ENCODE measurements at regions not wholly inside any gene's neighbourhood (a gene's known extent, or its start where the extent isn't known, plus 50 kb on each side); places are given as distances from the start of the nearest gene placed in this dataset.
A peak's percentile ranks its signal among the peaks of the same experiment; 100 is the strongest.
"Not testable (repeated sequence)": the region's sequence is repeated elsewhere in the genome, so short reads cannot be mapped to it uniquely, and the experiment has no call there.

DNA sequence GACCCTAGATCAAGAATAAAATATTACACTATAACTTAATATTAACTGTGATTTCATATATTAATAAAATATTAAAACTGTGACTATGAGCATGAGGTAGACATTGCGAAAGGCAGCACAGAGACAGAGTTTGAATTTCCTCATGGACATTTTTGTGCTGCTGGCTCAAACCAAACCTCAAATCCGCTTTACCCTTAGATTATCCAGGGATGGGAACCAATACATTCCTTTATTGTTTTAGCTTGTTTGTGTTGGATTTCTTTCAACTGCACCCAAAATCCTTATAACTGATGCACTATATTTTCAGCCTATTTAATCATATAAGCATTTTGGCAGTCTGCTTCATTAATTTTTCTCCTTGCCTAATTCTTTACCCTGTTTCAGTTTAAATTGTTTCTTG, 436.7 kb downstream of the ATP23 start:
- no peak for DNase-seq

DNA sequence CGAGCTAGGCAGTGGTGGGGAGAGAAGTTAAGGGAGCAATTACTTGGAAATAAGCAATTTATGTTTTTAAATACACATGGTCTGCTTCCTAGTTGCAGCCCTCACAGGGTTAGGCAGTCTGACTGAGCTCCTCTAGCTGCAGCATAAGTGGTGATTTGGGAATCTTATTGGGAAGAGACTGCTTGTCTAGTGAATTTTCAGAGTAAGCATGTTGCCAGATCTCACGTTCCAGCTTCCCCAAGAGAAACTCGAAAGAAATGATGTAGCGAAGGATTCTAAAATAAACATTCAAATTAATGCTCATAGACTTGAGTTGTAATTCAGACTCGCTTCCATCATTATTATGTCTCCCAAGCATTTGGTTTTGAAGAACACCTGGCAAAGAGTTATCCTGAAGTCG, 440.2 kb downstream of the ATP23 start:
- no peak for DNase-seq

- DNase-seq = no peak
Measured at GRCh38 chr12:58384196-58384595, 442.8 kb downstream of the ATP23 start.

- DNase-seq = no peak
Measured at GRCh38 chr12:58386136-58386535, 444.8 kb downstream of the ATP23 start.

DNA sequence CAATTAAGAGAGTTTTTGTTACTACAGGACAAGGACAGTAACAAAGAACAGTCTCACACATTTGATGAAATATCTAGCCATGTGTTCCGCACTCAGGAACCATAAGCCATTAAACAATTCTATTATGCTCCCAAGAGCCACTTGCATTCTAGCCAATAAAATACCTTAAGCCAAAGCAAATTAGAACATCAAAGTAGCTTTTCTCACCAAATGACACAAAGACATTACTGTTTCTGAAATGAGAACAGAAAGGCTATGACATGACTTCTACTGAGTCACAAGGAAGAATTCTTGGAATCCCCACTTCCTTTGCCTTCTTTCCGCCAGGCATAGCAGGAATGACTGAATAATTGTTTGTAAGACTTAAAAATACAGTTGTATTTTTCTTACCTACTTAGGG, 445.8 kb downstream of the ATP23 start:
- no peak for DNase-seq

GRCh38 chr12:58388261-58388660, 446.9 kb downstream of the ATP23 start:
- no peak for DNase-seq

GRCh38 chr12:58393152-58393551, 451.8 kb downstream of the ATP23 start:
- no peak for DNase-seq

DNA sequence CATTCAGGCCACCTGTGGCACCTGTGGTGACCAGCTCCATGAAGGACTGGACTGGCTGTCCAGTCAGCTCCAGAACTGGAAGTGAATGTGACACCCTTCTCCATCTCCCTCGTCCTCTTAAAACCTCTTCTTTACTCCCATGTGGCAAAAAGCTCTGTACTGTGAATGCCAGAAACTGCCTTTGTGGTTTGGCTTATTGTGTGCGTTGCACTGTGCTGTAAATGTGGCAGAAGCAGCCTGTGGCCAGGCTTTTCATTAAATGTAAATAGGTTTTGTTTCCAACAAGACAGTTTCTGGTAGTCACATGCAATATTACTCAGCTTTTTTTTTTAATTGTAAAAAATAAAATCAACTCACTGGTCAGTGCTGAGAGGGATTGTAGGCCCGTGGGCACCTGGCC, 453.7 kb downstream of the ATP23 start:
- no peak for DNase-seq

- DNase-seq = no peak
Measured at GRCh38 chr12:58395470-58395869, 454.1 kb downstream of the ATP23 start.

GRCh38 chr12:58396239-58396638, 454.9 kb downstream of the ATP23 start:
- DNase-seq = no peak

DNA sequence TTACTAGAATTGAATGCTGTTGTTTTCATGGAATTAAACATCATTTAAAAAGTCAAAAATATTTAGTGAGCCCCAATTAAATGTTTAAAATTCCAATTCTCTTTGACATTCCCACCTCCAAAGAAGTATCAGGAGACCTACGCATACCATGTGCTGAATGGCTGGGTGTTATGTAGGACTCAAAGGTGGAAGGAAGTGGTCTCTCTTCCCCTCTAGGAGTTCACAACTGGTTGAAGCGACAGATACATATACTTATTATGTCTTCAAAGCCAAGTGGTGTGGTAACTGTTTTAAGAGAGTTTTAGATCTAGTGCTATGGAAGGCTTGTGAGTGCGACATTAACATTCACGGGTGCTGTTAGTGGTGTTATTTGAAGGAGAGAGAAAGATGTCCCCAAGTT, 464.0 kb downstream of the ATP23 start:
- no peak for DNase-seq

- no peak for DNase-seq
Measured at GRCh38 chr12:58408516-58408915, 467.1 kb downstream of the ATP23 start.

DNA sequence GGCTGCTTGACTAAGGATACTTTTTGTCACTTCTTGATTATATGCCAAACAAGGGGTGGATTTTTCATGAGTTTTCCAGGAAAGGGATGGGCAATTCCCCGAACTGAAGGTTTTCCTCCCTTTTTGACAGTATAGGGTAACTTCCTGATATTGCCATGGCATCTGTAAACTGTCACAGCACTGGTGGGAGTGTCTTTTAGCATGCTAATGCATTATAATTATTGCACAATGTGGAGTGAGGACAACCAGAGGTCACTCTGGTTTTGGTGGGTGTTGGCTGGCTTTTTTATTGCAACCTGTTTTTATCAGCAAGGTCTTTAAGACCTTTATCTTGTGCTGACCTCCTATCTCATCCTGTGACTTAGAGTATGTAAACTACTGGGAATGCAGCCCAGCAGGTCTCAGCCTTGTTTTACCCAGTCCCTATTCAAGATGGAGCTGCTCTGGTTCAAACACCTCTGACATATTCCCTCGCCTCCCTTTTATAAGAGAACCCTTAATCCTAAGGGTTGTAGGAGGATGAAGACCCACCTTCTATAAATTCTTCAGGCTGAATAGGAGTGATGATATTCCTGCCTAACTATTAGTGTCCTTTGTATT, 471.2 kb downstream of the ATP23 start:
- DNase-seq = no peak

- DNase-seq = no peak
Measured at GRCh38 chr12:58413794-58414193, 472.4 kb downstream of the ATP23 start.

DNA sequence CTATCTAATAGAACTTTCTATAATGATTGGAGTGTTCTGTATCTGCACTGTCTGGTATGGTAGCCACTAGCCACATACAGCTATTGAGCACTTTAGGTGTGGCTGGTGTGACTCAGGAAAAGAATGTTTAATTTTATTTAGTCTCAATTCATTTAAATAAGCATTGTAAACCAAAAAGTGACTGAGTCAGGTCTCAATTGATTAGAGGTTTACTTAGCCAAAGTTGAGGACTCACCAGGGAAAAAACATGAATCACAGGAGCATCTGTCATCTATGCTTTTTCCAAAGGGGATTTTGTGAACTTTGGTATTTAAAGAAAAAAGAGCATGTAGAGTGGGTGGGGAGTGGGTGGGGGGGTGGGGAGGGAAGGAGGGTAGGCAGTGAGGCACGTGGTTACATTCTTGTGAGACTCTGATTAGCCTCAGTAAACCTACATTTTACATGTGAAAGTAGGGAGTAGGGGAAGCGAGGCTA, 473.1 kb downstream of the ATP23 start:
- DNase-seq = no peak

- no peak for DNase-seq
Measured at GRCh38 chr12:58415716-58416115, 474.3 kb downstream of the ATP23 start.

DNA sequence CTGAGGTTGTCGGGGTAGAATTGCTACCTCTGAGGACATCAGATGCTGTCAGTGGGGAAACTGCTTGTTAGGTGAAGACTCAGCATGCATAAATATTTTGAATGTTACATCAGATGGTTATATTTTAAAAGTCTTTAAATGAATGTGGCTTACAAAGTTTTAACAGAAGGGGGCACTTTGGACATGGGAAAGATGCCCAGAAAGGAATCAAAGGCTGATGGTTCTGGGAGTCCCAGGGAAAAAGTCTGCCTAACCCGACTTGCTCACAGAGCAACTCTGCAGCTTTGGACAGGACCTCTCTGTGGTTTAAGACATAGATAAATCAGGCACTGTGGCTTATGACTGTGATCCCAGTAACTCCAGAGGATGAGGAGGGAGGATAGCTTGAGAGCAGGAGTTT, 474.9 kb downstream of the ATP23 start:
- DNase-seq = no peak

DNA sequence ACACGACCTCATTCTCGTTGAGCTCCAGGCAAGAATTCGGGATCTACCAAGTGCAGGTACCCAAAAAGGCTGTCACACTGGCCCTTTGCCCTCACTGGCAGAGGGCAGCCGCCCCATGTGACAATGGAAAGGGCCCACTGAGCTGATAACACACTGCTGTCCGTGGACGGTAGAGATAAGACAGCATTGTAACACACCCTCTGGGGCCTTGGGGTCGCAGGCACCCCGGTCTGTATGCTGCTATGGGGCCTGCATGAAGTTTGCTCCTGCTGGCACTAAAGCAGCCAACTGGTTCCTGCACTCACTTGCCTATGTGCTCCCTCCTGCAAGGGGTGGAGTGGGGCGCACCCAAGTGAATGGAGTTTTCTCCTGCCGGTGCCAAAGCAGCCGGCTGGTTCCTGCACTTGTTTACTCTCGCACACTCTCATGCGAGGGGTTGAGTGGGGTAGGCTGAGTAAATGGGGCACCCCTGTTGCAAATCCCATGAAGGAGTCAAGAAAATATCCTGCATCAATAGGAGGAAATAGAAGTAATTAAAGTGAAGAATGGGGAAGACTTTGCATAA, 477.9 kb downstream of the ATP23 start:
- DNase-seq = no peak

DNA sequence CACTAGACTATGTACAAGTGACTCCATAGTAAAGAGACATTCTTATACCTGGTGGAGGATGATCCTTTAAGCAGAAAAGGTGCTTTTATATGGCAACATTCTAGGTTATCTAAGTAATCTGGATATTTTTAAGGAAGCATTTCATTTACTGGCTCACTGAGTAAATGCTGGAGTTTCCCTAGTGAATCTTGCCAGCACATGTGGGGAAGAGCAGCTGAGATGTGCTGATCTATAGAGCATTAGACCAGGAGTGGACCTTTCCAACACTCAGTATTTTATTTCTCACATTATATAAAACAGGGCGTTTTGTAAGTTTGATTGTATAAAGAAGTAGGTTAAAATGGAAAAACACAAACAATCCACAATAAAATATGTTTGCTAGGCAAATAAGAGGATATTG, 478.5 kb downstream of the ATP23 start:
- no peak for DNase-seq

- no peak for DNase-seq
Measured at GRCh38 chr12:58420503-58420902, 479.1 kb downstream of the ATP23 start.

GRCh38 chr12:58421990-58422389, 480.6 kb downstream of the ATP23 start:
- no peak for DNase-seq

- DNase-seq = no peak
Measured at GRCh38 chr12:58424735-58425392, 483.5 kb downstream of the ATP23 start.

DNA sequence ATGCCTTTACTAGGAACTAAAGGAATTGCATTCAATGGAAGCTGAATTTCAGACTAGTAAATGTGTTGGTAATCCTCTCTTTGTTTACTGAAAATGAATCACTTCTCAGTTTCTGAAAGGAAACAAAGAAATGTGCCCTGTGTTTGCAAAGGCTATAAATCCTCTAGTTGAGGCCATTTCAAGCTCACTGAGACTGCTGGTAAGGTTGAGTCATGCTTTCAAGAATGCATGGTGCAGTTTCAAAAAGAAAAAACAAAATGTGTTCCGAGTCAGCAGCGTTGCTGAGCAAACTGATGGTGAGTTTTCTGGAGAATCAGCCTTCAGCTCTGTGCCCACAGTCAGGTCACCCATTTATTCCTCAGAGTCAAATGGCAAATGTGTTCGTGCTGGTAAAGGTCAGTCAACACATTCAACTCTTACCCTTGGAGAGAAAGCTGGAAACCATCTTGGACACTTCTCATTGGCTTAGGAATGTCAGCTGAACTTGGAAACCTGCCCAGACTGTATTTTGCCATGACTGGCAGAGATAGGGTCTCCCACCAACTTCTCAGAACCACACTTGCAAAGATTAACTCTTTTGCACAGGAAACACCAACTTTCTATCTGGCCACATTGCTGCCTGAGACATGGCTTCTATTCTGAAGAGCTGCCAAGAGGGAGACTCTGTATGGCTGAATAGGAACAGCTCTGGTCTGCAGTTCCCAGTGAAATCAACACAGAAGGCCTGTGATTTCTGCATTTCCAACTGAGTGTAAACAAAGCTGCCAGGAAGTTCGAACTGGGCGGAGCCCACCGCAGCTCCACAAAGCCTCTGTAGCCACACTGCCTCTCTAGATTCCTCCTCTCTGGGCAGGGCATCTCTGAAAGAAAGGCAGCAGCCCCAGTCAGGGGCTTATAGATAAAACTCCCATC, 484.4 kb downstream of the ATP23 start:
- DNase-seq = peak; percentile 8

GRCh38 chr12:58426437-58426836, 485.1 kb downstream of the ATP23 start:
- DNase-seq = not testable (repeated sequence)
